Endothelial cell (in vitro differentiated cells): ENCODE measurements at regions not wholly inside any gene's neighbourhood (a gene's known extent, or its start where the extent isn't known, plus 50 kb on each side); places are given as distances from the start of the nearest gene placed in this dataset.
"Not testable (repeated sequence)": the region's sequence is repeated elsewhere in the genome, so short reads cannot be mapped to it uniquely, and the experiment has no call there.

Experiments
- DNase-seq: peaks from one replicate; pipeline ENCODE4 v3.0.0; 2021; ENCODE audit warnings: low spot score
- H3K27ac Mint-ChIP-seq: one replicate; pipeline ENCODE4 v1.8.0; 2021; ENCODE audit warnings: mixed read lengths, inconsistent platforms; ENCODE audit not compliant: unreplicated experiment
- H3K27me3 Mint-ChIP-seq: one replicate; pipeline ENCODE4 v1.8.0; 2021; ENCODE audit warnings: mild to moderate bottlenecking, moderate library complexity, mixed read lengths, inconsistent platforms; ENCODE audit not compliant: unreplicated experiment
- H3K36me3 Mint-ChIP-seq: one replicate; pipeline ENCODE4 v1.8.0; 2021; ENCODE audit warnings: mild to moderate bottlenecking, low read depth, mixed read lengths, inconsistent platforms; ENCODE audit not compliant: unreplicated experiment
- H3K4me1 Mint-ChIP-seq: one replicate; pipeline ENCODE4 v1.8.0; 2021; ENCODE audit warnings: mild to moderate bottlenecking, mixed read lengths, inconsistent platforms; ENCODE audit not compliant: unreplicated experiment
- H3K4me3 Mint-ChIP-seq: one replicate; pipeline ENCODE4 v1.8.0; 2021; ENCODE audit warnings: mild to moderate bottlenecking, mixed read lengths, inconsistent platforms; ENCODE audit not compliant: unreplicated experiment
- H3K9me3 Mint-ChIP-seq: one replicate; pipeline ENCODE4 v1.8.0; 2021; ENCODE audit warnings: mixed read lengths, inconsistent platforms; ENCODE audit not compliant: unreplicated experiment
- TF ChIP-seq, protein P1 (sequence below): fragments of 200-600 bp; sonication (generic); IDR thresholded peaks from one replicate; pipeline ENCODE4 v1.5.0; 2021; ENCODE audit warnings: antibody characterized with exemption; ENCODE audit not compliant: unreplicated experiment

- no peak overlapping the region for H3K27ac Mint-ChIP-seq
- peaks cover 2% of the 10 kb centered on the region for H3K27me3 Mint-ChIP-seq
- TF ChIP-seq, protein P1, sequence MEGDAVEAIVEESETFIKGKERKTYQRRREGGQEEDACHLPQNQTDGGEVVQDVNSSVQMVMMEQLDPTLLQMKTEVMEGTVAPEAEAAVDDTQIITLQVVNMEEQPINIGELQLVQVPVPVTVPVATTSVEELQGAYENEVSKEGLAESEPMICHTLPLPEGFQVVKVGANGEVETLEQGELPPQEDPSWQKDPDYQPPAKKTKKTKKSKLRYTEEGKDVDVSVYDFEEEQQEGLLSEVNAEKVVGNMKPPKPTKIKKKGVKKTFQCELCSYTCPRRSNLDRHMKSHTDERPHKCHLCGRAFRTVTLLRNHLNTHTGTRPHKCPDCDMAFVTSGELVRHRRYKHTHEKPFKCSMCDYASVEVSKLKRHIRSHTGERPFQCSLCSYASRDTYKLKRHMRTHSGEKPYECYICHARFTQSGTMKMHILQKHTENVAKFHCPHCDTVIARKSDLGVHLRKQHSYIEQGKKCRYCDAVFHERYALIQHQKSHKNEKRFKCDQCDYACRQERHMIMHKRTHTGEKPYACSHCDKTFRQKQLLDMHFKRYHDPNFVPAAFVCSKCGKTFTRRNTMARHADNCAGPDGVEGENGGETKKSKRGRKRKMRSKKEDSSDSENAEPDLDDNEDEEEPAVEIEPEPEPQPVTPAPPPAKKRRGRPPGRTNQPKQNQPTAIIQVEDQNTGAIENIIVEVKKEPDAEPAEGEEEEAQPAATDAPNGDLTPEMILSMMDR, result no peak
- H3K9me3 Mint-ChIP-seq, result no peaks in the 10 kb centered on the region
- DNase-seq, result no peak
- no peaks in the 10 kb centered on the region for H3K36me3 Mint-ChIP-seq
- H3K4me1 Mint-ChIP-seq, result no peaks in the 10 kb centered on the region
- H3K4me3 Mint-ChIP-seq, result no peak overlapping the region
Measured at GRCh38 chr12:58757422-58757821, 162.9 kb downstream of the LRIG3 start.

- H3K9me3 Mint-ChIP-seq, H3K27ac Mint-ChIP-seq, H3K4me1 Mint-ChIP-seq, H3K4me3 Mint-ChIP-seq, H3K36me3 Mint-ChIP-seq, DNase-seq, H3K27me3 Mint-ChIP-seq: not testable (repeated sequence)
Measured at GRCh38 chr12:58759745-58760144, 160.6 kb downstream of the LRIG3 start.

GRCh38 chr12:58761308-58761707, 159.0 kb downstream of the LRIG3 start:
- Mint-ChIP-seq H3K4me3 (no peak overlapping the region), H3K9me3 (no peaks in the 10 kb centered on the region), H3K36me3 (no peaks in the 10 kb centered on the region), H3K27me3 (peaks cover 4% of the 10 kb centered on the region), H3K4me1 (no peaks in the 10 kb centered on the region), H3K27ac (no peak overlapping the region)
- DNase-seq, result no peak
- TF ChIP-seq, protein P1, result no peak

GRCh38 chr12:58764100-58764953, 156.0 kb downstream of the LRIG3 start:
- TF ChIP-seq, protein P1, result no peak
- no peaks in the 10 kb centered on the region for H3K9me3 Mint-ChIP-seq
- H3K4me3 Mint-ChIP-seq, result no peak overlapping the region
- H3K36me3 Mint-ChIP-seq, result no peaks in the 10 kb centered on the region
- DNase-seq, result no peak
- no peaks in the 10 kb centered on the region for H3K4me1 Mint-ChIP-seq
- peaks cover 4% of the 10 kb centered on the region for H3K27me3 Mint-ChIP-seq
- no peak overlapping the region for H3K27ac Mint-ChIP-seq

GRCh38 chr12:58765076-58765475, 155.2 kb downstream of the LRIG3 start:
- no peak for DNase-seq
- TF ChIP-seq, protein P1, result no peak
- Mint-ChIP-seq H3K9me3 (no peaks in the 10 kb centered on the region), H3K4me1 (no peaks in the 10 kb centered on the region), H3K27ac (no peak overlapping the region), H3K4me3 (no peak overlapping the region), H3K27me3 (peaks cover 4% of the 10 kb centered on the region), H3K36me3 (no peaks in the 10 kb centered on the region)
